ENCODE measurements at regions not wholly inside any gene's neighbourhood (a gene's known extent, or its start where the extent isn't known, plus 50 kb on each side); places are given as distances from the start of the nearest gene placed in this dataset.

DNA sequence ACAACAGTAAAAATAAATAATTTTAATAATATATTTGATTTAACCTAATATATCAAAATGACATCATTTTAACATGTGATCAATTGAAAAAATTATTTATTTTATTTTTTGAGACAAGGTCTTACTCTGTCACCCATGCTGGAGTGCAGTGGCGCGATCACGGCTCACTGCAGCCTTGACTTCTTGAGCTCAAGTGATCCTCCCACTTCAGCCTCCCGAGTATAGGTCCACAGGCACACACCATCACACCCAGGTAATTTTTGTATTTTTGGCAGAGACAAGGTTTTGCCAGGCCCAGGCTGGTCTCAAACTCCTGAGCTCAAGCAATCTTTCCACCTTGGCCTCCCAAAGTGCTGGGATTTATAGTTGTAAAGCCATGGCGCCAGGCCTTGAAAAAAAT is 126.7 kb upstream of the COPS8 start:
- TF ChIP-seq, protein P1, sequence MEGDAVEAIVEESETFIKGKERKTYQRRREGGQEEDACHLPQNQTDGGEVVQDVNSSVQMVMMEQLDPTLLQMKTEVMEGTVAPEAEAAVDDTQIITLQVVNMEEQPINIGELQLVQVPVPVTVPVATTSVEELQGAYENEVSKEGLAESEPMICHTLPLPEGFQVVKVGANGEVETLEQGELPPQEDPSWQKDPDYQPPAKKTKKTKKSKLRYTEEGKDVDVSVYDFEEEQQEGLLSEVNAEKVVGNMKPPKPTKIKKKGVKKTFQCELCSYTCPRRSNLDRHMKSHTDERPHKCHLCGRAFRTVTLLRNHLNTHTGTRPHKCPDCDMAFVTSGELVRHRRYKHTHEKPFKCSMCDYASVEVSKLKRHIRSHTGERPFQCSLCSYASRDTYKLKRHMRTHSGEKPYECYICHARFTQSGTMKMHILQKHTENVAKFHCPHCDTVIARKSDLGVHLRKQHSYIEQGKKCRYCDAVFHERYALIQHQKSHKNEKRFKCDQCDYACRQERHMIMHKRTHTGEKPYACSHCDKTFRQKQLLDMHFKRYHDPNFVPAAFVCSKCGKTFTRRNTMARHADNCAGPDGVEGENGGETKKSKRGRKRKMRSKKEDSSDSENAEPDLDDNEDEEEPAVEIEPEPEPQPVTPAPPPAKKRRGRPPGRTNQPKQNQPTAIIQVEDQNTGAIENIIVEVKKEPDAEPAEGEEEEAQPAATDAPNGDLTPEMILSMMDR (IDR thresholded peaks at IDR 0.05), result no peak
- no peak for TF ChIP-seq POLR2A (IDR thresholded peaks at IDR 0.05)
- no peak for TF ChIP-seq POLR2AphosphoS5 (IDR thresholded peaks at IDR 0.05)
- TF ChIP-seq EP300 (IDR thresholded peaks at IDR 0.05; ENCODE audit: low read depth), result no peak
